ENCODE measurements at regions not wholly inside any gene's neighbourhood (a gene's known extent, or its start where the extent isn't known, plus 50 kb on each side); places are given as distances from the start of the nearest gene placed in this dataset.

- no peak for TF ChIP-seq CTCF (IDR thresholded peaks at IDR 0.05)
- no peak for TF ChIP-seq POLR2A (IDR thresholded peaks at IDR 0.05)
These were observed 264.3 kb upstream of the LRTM1 start for GRCh38 chr3:55191911-55192775.

Data from body of pancreas (tissue), 4 donors.